Caco-2 (cell line): ENCODE measurements at regions not wholly inside any gene's neighbourhood (a gene's known extent, or its start where the extent isn't known, plus 50 kb on each side); places are given as distances from the start of the nearest gene placed in this dataset.

Source experiments
- BruUV-seq: library from RNA; stranded (reverse); fragments of 400-500 nt; replicated peaks from 2 replicates; lab custom pipeline; 2021; lab: Mats Ljungman, UMichigan
- CTCF ChIA-PET: fragments of 300-600 bp; sonication (Branson Sonifier 250); formaldehyde crosslinking; loops from one replicate; lab custom pipeline; 2022; ENCODE audit warnings: antibody characterized with exemption; lab: Charles Lee
- POLR2A ChIA-PET: fragments of 300-600 bp; sonication (Branson Sonifier 250); formaldehyde crosslinking; loops from one replicate; lab custom pipeline; 2022; ENCODE audit warnings: antibody characterized with exemption; lab: Charles Lee
- DNase-seq, 2 experiments: peaks; one replicate each; pipeline versions ENCODE4 v3.0.0 to v3.0.0-alpha.2; 2020 to 2022
- H3K27me3 ChIP-seq: replicated peaks from 2 replicates; pipeline ENCODE4 v1.6.0; 2011; ENCODE audit warnings: low read length; ENCODE audit not compliant: control insufficient read depth, insufficient read depth
- H3K36me3 ChIP-seq: 2 replicates; pipeline ENCODE4 v1.5.1; 2011; ENCODE audit warnings: low read length; ENCODE audit not compliant: control insufficient read depth, insufficient read depth
- H3K4me1 ChIP-seq: fragments of 250-450 bp; sonication (Bioruptor Pico); 2 replicates; pipeline ENCODE4 v1.5.1; 2020; ENCODE audit warnings: mild to moderate bottlenecking
- H3K4me3 ChIP-seq: 2 replicates; pipeline ENCODE4 v1.5.1; 2011; ENCODE audit warnings: low read depth, mild to moderate bottlenecking, control low read depth, low read length
- H3K9me3 ChIP-seq: fragments of 250-450 bp; sonication (Bioruptor Pico); 2 replicates; pipeline ENCODE4 v1.5.1; 2020; ENCODE audit warnings: mild to moderate bottlenecking, moderate library complexity
- H3K27ac Mint-ChIP-seq: one replicate; pipeline ENCODE4 v1.8.0; 2022; ENCODE audit warnings: mixed read lengths; ENCODE audit not compliant: unreplicated experiment
- H3K27me3 Mint-ChIP-seq: one replicate; pipeline ENCODE4 v1.8.0; 2022; ENCODE audit warnings: mixed read lengths; ENCODE audit not compliant: insufficient read depth, unreplicated experiment
- H3K36me3 Mint-ChIP-seq: one replicate; pipeline ENCODE4 v1.8.0; 2022; ENCODE audit warnings: mild to moderate bottlenecking, mixed read lengths; ENCODE audit not compliant: insufficient read depth, unreplicated experiment
- H3K4me1 Mint-ChIP-seq: one replicate; pipeline ENCODE4 v1.8.0; 2022; ENCODE audit warnings: low read depth, mixed read lengths; ENCODE audit not compliant: unreplicated experiment
- H3K4me3 Mint-ChIP-seq: one replicate; pipeline ENCODE4 v1.8.0; 2022; ENCODE audit warnings: mild to moderate bottlenecking, moderate library complexity, mixed read lengths; ENCODE audit not compliant: unreplicated experiment
- H3K9me3 Mint-ChIP-seq: one replicate; pipeline ENCODE4 v1.8.0; 2022; ENCODE audit warnings: mixed read lengths; ENCODE audit not compliant: unreplicated experiment
- intact Hi-C: fragments of 100-400 bp; cut with micrococcal nuclease; formaldehyde crosslinking; loops from one replicate; pipeline ENCODE4 v1.10.0; 2022; ENCODE audit not compliant: unreplicated experiment
- TF ChIP-seq, protein P1 (sequence below), 2 experiments: fragments of 200-600 bp in 1 of 2; IDR thresholded peaks; 1 replicate in 1 of 2; 2 replicates in 1 of 2; pipeline versions ENCODE4 v1.5.1 to v1.8.0; 2011 to 2022; ENCODE audit warnings: antibody characterized with exemption in 1 of 2, control low read depth in 1 of 2, inconsistent platforms in 1 of 2, low read depth in 1 of 2, low read length in 1 of 2, mild to moderate bottlenecking in 1 of 2, moderate library complexity in 1 of 2; ENCODE audit not compliant: insufficient read depth in 1 of 2, severe bottlenecking in 1 of 2, unreplicated experiment in 1 of 2

- no peak overlapping the region for H3K4me3 Mint-ChIP-seq
- BruUV-seq, result no TSS peak
- no peaks in the 10 kb centered on the region for H3K4me1 ChIP-seq
- H3K9me3 Mint-ChIP-seq, result no peaks in the 10 kb centered on the region
- no peak for DNase-seq
- H3K27ac Mint-ChIP-seq, result no peak overlapping the region
- H3K27me3 ChIP-seq, result no peaks in the 10 kb centered on the region
- H3K36me3 Mint-ChIP-seq, result no peaks in the 10 kb centered on the region
- no peaks in the 10 kb centered on the region for H3K9me3 ChIP-seq
- no peak overlapping the region for H3K4me3 ChIP-seq
- H3K27me3 Mint-ChIP-seq, result peaks cover under 1% of the 10 kb centered on the region
- CTCF ChIA-PET, result interaction anchor here (1.4 kb wide), 1 partner anchor 22 kb away, joined by 4 read pairs; no protein-coding TSS in a partner anchor
- no peaks in the 10 kb centered on the region for H3K4me1 Mint-ChIP-seq
- POLR2A ChIA-PET, result no interaction called here
- H3K36me3 ChIP-seq, result no peaks in the 10 kb centered on the region
- TF ChIP-seq, protein P1, sequence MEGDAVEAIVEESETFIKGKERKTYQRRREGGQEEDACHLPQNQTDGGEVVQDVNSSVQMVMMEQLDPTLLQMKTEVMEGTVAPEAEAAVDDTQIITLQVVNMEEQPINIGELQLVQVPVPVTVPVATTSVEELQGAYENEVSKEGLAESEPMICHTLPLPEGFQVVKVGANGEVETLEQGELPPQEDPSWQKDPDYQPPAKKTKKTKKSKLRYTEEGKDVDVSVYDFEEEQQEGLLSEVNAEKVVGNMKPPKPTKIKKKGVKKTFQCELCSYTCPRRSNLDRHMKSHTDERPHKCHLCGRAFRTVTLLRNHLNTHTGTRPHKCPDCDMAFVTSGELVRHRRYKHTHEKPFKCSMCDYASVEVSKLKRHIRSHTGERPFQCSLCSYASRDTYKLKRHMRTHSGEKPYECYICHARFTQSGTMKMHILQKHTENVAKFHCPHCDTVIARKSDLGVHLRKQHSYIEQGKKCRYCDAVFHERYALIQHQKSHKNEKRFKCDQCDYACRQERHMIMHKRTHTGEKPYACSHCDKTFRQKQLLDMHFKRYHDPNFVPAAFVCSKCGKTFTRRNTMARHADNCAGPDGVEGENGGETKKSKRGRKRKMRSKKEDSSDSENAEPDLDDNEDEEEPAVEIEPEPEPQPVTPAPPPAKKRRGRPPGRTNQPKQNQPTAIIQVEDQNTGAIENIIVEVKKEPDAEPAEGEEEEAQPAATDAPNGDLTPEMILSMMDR (IDR thresholded peaks at IDR 0.05; ENCODE audit: insufficient read depth in 1 of 2, low read depth in 1 of 2, low read length in 1 of 2, severe bottlenecking in 1 of 2, unreplicated experiment in 1 of 2), result no peak
- intact Hi-C loops, result no loop called here
Measured at GRCh38 chr20:10111959-10112250, 77.1 kb downstream of the ANKEF1 start.

- H3K4me1 Mint-ChIP-seq, result no peaks in the 10 kb centered on the region
- POLR2A ChIA-PET, result no interaction called here
Measured at GRCh38 chr20:10113746-10114145, 79.0 kb downstream of the ANKEF1 start.

DNA sequence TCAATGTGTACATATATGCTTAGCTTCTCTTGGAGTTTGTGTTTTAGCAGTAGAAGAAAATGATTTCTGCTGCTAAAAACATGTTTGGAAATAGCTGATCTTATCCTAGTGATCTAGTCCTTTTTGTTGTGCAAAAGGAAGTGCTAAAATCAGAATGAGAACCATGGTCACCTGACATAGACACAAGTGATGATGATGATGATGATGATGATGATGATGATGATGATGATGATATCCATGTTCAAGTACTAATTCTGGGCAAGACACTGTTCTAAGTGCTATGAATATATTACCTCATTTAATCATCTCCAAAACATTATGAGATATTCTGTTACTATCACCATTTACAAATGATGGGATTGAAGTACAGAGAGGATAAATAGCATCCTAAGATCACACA is 79.8 kb downstream of the ANKEF1 start:
- Histone ChIP-seq H3K4me3 (no peak overlapping the region), H3K9me3 (no peaks in the 10 kb centered on the region), H3K4me1 (no peaks in the 10 kb centered on the region), H3K36me3 (no peaks in the 10 kb centered on the region), H3K27me3 (no peaks in the 10 kb centered on the region)
- no peaks in the 10 kb centered on the region for H3K9me3 Mint-ChIP-seq
- TF ChIP-seq, protein P1 (IDR thresholded peaks at IDR 0.05; ENCODE audit: insufficient read depth in 1 of 2, low read depth in 1 of 2, low read length in 1 of 2, severe bottlenecking in 1 of 2, unreplicated experiment in 1 of 2), result no peak
- no peak overlapping the region for H3K27ac Mint-ChIP-seq
- POLR2A ChIA-PET, result no interaction called here
- DNase-seq, result no peak
- no peak overlapping the region for H3K4me3 Mint-ChIP-seq
- no peaks in the 10 kb centered on the region for H3K4me1 Mint-ChIP-seq
- BruUV-seq, result no TSS peak
- CTCF ChIA-PET, result no interaction called here
- intact Hi-C loops, result no loop called here
- no peaks in the 10 kb centered on the region for H3K27me3 Mint-ChIP-seq
- H3K36me3 Mint-ChIP-seq, result no peaks in the 10 kb centered on the region

More at GRCh38 chr20:10113746-10114145, 79.0 kb downstream of the ANKEF1 start:
- Mint-ChIP-seq H3K36me3 (no peaks in the 10 kb centered on the region), H3K27me3 (no peaks in the 10 kb centered on the region), H3K9me3 (no peaks in the 10 kb centered on the region), H3K4me3 (no peak overlapping the region), H3K27ac (no peak overlapping the region)
- TF ChIP-seq, protein P1 (IDR thresholded peaks at IDR 0.05; ENCODE audit: insufficient read depth in 1 of 2, low read depth in 1 of 2, low read length in 1 of 2, severe bottlenecking in 1 of 2, unreplicated experiment in 1 of 2), result no peak
- CTCF ChIA-PET, result no interaction called here
- no peak overlapping the region for H3K4me3 ChIP-seq
- BruUV-seq, result no TSS peak
- no peaks in the 10 kb centered on the region for H3K4me1 ChIP-seq
- H3K36me3 ChIP-seq, result no peaks in the 10 kb centered on the region
- no peaks in the 10 kb centered on the region for H3K9me3 ChIP-seq
- no peak for DNase-seq
- no peaks in the 10 kb centered on the region for H3K27me3 ChIP-seq
- intact Hi-C loops, result no loop called here
